H1 (cell line): ENCODE measurements at regions not wholly inside any gene's neighbourhood (a gene's known extent, or its start where the extent isn't known, plus 50 kb on each side); places are given as distances from the start of the nearest gene placed in this dataset.

Experiments used
- CTCF ChIA-PET: fragments of 300-600 bp; sonication (Branson Sonifier 250); formaldehyde crosslinking; loops from one replicate; lab custom pipeline; 2021; ENCODE audit not compliant: partially characterized antibody; lab: Charles Lee
- POLR2A ChIA-PET: fragments of 300-600 bp; sonication (Branson Sonifier 250); formaldehyde crosslinking; loops from one replicate; lab custom pipeline; 2021; ENCODE audit warnings: inconsistent platforms; ENCODE audit not compliant: partially characterized antibody; lab: Charles Lee
- DNase-seq, 2 experiments: peaks; one replicate each; pipeline versions ENCODE4 v3.0.0 to v3.0.0-alpha.2; 2010 to 2022; ENCODE audit warnings: low spot score in 2 of 2, low read depth in 1 of 2, mixed read lengths in 1 of 2
- FAIRE-seq: peaks from 2 replicates; lab custom pipeline; 2011; peaks lifted over from hg19 to GRCh38; lab: Jason Lieb, UNC
- H2AFZ ChIP-seq: 2 replicates; pipeline ENCODE4 v1.8.1; 2012; ENCODE audit warnings: low read length, inconsistent platforms
- H2AK5ac ChIP-seq: 2 replicates; pipeline ENCODE4 v1.6.1; 2013; ENCODE audit warnings: low read depth, low read length
- H2BK120ac ChIP-seq: replicated peaks from 2 replicates; pipeline ENCODE3; 2013; ENCODE audit warnings: low read depth, low read length, inconsistent platforms
- H2BK12ac ChIP-seq: 2 replicates; pipeline ENCODE4 v1.6.1; 2013; ENCODE audit warnings: low read depth, low read length
- H2BK15ac ChIP-seq: 2 replicates; pipeline ENCODE4 v1.6.1; 2013; ENCODE audit warnings: low read length
- H2BK20ac ChIP-seq: 2 replicates; pipeline ENCODE4 v1.6.1; 2013; ENCODE audit warnings: low read length
- H2BK5ac ChIP-seq: 2 replicates; pipeline ENCODE4 v1.6.1; 2013; ENCODE audit warnings: low read depth, low read length
- H3K14ac ChIP-seq: 2 replicates; pipeline ENCODE4 v1.6.1; 2013; ENCODE audit warnings: inconsistent platforms; ENCODE audit not compliant: insufficient read length
- H3K18ac ChIP-seq: 2 replicates; pipeline ENCODE4 v1.6.1; 2013; ENCODE audit warnings: low read length; ENCODE audit errors: extremely low read depth
- H3K23ac ChIP-seq: 2 replicates; pipeline ENCODE4 v1.6.1; 2013; ENCODE audit warnings: inconsistent platforms; ENCODE audit not compliant: insufficient read length
- H3K23me2 ChIP-seq: 2 replicates; pipeline ENCODE4 v1.6.1; 2013; ENCODE audit warnings: low read depth, low read length
- H3K27ac ChIP-seq: 2 replicates; pipeline ENCODE4 v1.6.1; 2011; ENCODE audit warnings: low read depth, low read length, inconsistent platforms
- H3K27me3 ChIP-seq, 4 experiments: replicated peaks in 1 of 4; 1 replicate in 1 of 4; 2 replicates in 3 of 4; pipeline versions ENCODE4 v1.6.1 to v1.8.1; 2011 to 2013; ENCODE audit warnings: low read length in 3 of 4, mild to moderate bottlenecking in 3 of 4, inconsistent platforms in 2 of 4, mixed read lengths in 2 of 4, moderate library complexity in 1 of 4; ENCODE audit not compliant: control insufficient read depth in 3 of 4, insufficient read depth in 3 of 4; ENCODE audit errors: extremely low read depth in 1 of 4
- H3K36me3 ChIP-seq, 4 experiments: 2 replicates each; pipeline versions ENCODE4 v1.6.1 to v1.8.1; 2011 to 2013; ENCODE audit warnings: mild to moderate bottlenecking in 4 of 4, low read length in 3 of 4, moderate library complexity in 2 of 4, control low read depth in 1 of 4, inconsistent platforms in 1 of 4; ENCODE audit not compliant: insufficient read depth in 4 of 4, control insufficient read depth in 2 of 4
- H3K4ac ChIP-seq: replicated peaks from 2 replicates; pipeline ENCODE3; 2013; ENCODE audit warnings: low read length, low read depth, mixed read lengths, inconsistent platforms; ENCODE audit not compliant: insufficient read length
- H3K4me1 ChIP-seq, 4 experiments: replicated peaks in 1 of 4; 1 replicate in 1 of 4; 2 replicates in 3 of 4; pipeline versions ENCODE4 v1.6.1 to v1.8.1; 2011 to 2013; ENCODE audit warnings: low read length in 3 of 4, inconsistent platforms in 2 of 4, mixed read lengths in 1 of 4; ENCODE audit not compliant: insufficient read depth in 4 of 4, control insufficient read depth in 3 of 4
- H3K4me2 ChIP-seq, 2 experiments: 2 replicates each; pipeline versions ENCODE4 v1.6.1 to v1.8.1; 2011 to 2013; ENCODE audit warnings: low read depth in 2 of 2, low read length in 2 of 2, control low read depth in 1 of 2, inconsistent platforms in 1 of 2, mild to moderate bottlenecking in 1 of 2; ENCODE audit not compliant: insufficient read depth in 1 of 2
- H3K4me3 ChIP-seq, 4 experiments: fragments of 200-600, 300-600 bp in 1 of 4; sonication (generic), shearing (Covaris generic), sonication (Bioruptor Twin) in 1 of 4; 2 replicates each; pipeline versions ENCODE4 v1.5.1 to v1.8.1; 2011 to 2016; ENCODE audit warnings: low read length in 4 of 4, low read depth in 3 of 4, control low read depth in 2 of 4, inconsistent platforms in 2 of 4, mild to moderate bottlenecking in 2 of 4, mixed read lengths in 1 of 4, moderate library complexity in 1 of 4; ENCODE audit not compliant: insufficient read depth in 2 of 4; ENCODE audit errors: extremely low read depth in 1 of 4
- H3K56ac ChIP-seq: replicated peaks from 2 replicates; pipeline ENCODE3; 2013; ENCODE audit warnings: low read depth, mild to moderate bottlenecking, mixed read lengths, low read length, inconsistent platforms; ENCODE audit not compliant: insufficient read length
- H3K79me1 ChIP-seq: 2 replicates; pipeline ENCODE4 v1.6.1; 2013; ENCODE audit warnings: low read depth, low read length, control low read depth
- H3K79me2 ChIP-seq, 2 experiments: 2 replicates each; pipeline versions ENCODE4 v1.6.1 to v1.8.1; 2012 to 2013; ENCODE audit warnings: low read length in 2 of 2, mild to moderate bottlenecking in 2 of 2, inconsistent platforms in 1 of 2; ENCODE audit not compliant: insufficient read depth in 2 of 2, control insufficient read depth in 1 of 2
- H3K9ac ChIP-seq, 4 experiments: replicated peaks in 1 of 4; 1 replicate in 1 of 4; 2 replicates in 3 of 4; pipeline versions ENCODE4 v1.6.1 to v1.8.1; 2011 to 2013; ENCODE audit warnings: low read depth in 3 of 4, low read length in 3 of 4, control low read depth in 2 of 4, mild to moderate bottlenecking in 2 of 4, moderate library complexity in 2 of 4, inconsistent platforms in 1 of 4; ENCODE audit errors: extremely low read depth in 1 of 4
- H3K9me3 ChIP-seq, 2 experiments: 2 replicates each; pipeline versions ENCODE4 v1.6.1 to v1.8.1; 2012 to 2013; ENCODE audit warnings: mild to moderate bottlenecking in 2 of 2, moderate library complexity in 2 of 2, control low read depth in 1 of 2, inconsistent platforms in 1 of 2, low read depth in 1 of 2, low read length in 1 of 2, mixed read lengths in 1 of 2; ENCODE audit not compliant: insufficient read depth in 2 of 2
- H4K20me1 ChIP-seq, 2 experiments: replicated peaks in 1 of 2; 2 replicates each; pipeline versions ENCODE3 to v1.8.1; 2011 to 2013; ENCODE audit warnings: inconsistent platforms in 2 of 2, low read length in 2 of 2, mild to moderate bottlenecking in 1 of 2; ENCODE audit not compliant: insufficient read depth in 2 of 2, control insufficient read depth in 1 of 2
- H4K5ac ChIP-seq: 2 replicates; pipeline ENCODE4 v1.6.1; 2013; ENCODE audit warnings: low read length, low read depth, mixed read lengths, inconsistent platforms; ENCODE audit not compliant: insufficient read length
- H4K8ac ChIP-seq: 2 replicates; pipeline ENCODE4 v1.8.0; 2013; ENCODE audit warnings: mild to moderate bottlenecking, moderate library complexity, low read length, inconsistent platforms; ENCODE audit not compliant: insufficient read depth; ENCODE audit errors: extremely low read depth
- H4K91ac ChIP-seq: replicated peaks from 2 replicates; pipeline ENCODE3; 2013; ENCODE audit warnings: low read length, mixed read lengths, inconsistent platforms; ENCODE audit not compliant: insufficient read length
- ASH2L ChIP-seq: fragments of 200-600, 300-600 bp; sonication (generic); IDR thresholded peaks from one replicate; pipeline ENCODE4 v1.7.1; 2017; ENCODE audit warnings: low read length
- BACH1 ChIP-seq: IDR thresholded peaks from 2 replicates; pipeline ENCODE4 v1.6.1; 2012; ENCODE audit warnings: low read length, improper control_type of control experiment
- GTF2F1 ChIP-seq: IDR thresholded peaks from 2 replicates; pipeline ENCODE4 v1.6.1; 2012; ENCODE audit warnings: low read depth, low read length, improper control_type of control experiment, borderline replicate concordance
- HDAC2 ChIP-seq, 2 experiments: fragments of 300-600 bp in 1 of 2; sonication (generic) in 1 of 2; IDR thresholded peaks; 2 replicates each; pipeline ENCODE4 v1.6.1; 2011 to 2012; ENCODE audit warnings: low read depth in 2 of 2, low read length in 2 of 2, mild to moderate bottlenecking in 2 of 2, moderate library complexity in 2 of 2, borderline replicate concordance in 1 of 2, inconsistent platforms in 1 of 2
- NANOG ChIP-seq: IDR thresholded peaks from 2 replicates; pipeline ENCODE4 v1.6.1; 2011; ENCODE audit warnings: low read length, low read depth, mild to moderate bottlenecking, inconsistent platforms; ENCODE audit not compliant: insufficient read depth, poor library complexity, severe bottlenecking
- SP1 ChIP-seq: IDR thresholded peaks from 2 replicates; pipeline ENCODE4 v1.6.1; 2011; ENCODE audit warnings: low read depth, low read length
- SUZ12 ChIP-seq: fragments of 200-600 bp; sonication (generic); IDR thresholded peaks from 2 replicates; pipeline ENCODE4 v1.6.1; 2012; ENCODE audit warnings: mild to moderate bottlenecking, inconsistent platforms, low read length, moderate library complexity, mixed read lengths
- TAF7 ChIP-seq: optimal IDR thresholded peaks from 2 replicates; pipeline ENCODE3; 2011; ENCODE audit warnings: low read depth, mild to moderate bottlenecking, inconsistent platforms, low read length, moderate library complexity, borderline replicate concordance
- TEAD4 ChIP-seq: IDR thresholded peaks from 2 replicates; pipeline ENCODE4 v1.6.1; 2012; ENCODE audit warnings: low read depth, low read length, inconsistent platforms, mixed read lengths
- WGBS, 2 experiments: shearing (Covaris generic) in 1 of 2; methylation state at CpG; one replicate each; pipeline versions ENCODE4 v1.1.6 to v1.1.7; 2013 to 2015; ENCODE audit warnings: low lambda C conversion rate in 2 of 2, mixed read lengths in 2 of 2, inconsistent platforms in 1 of 2, low coverage in 1 of 2, missing lambda C conversion rate in 1 of 2; ENCODE audit not compliant: insufficient replicate concordance in 2 of 2, insufficient coverage in 1 of 2, insufficient read length in 1 of 2; ENCODE audit errors: extremely low coverage in 1 of 2, missing lambda C conversion rate in 1 of 2; 5-methylcytosine and 5-hydroxymethylcytosine counted together
- TF ChIP-seq, protein P1 (sequence below): IDR thresholded peaks from 2 replicates; pipeline ENCODE4 v1.6.1; 2012; ENCODE audit warnings: low read length, inconsistent platforms

DNA sequence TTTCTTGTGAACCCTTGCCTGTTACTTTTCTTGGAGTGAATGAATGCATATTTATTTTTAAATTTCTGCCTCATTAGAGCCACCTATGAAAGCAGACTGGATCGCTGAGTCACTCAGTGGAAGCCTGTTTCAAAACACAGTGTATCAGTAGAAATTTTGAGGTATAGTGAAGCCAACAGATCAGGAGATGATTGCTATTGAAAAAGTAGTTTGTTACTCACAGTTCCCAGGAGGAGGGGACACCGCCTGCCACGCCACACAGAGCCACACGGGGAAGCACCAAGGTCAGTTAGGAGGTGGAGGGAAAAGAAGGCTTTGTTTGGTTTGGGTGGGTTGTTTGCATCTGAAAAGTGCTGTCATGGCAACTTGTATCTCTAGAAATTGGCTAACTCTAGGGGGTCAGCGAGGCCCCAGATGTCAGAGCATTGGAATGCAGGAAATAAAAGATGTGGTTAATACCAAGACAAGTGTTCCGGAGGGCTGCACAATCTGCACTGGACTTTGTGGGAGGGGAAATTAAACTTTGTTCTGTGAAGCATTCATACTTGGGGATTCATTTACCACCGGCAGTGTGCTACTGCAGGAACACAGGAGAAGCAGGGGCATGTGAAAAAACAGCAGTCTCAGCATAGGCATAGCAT, 106.4 kb upstream of the SDK1 start:
- Histone ChIP-seq H3K79me2 (no peaks in the 10 kb centered on the region), H4K91ac (peak overlapping the region; percentile 99), H3K4me3 (peak overlapping the region in 1 of 4 experiments; percentile 38; a peak in 1 of 8 replicates), H4K20me1 (no peaks in the 10 kb centered on the region), H2AK5ac (peak overlapping the region; percentile 99; the same call in 1 of the 2 replicates), H3K9me3 (peaks cover 4 to 8% of the 10 kb centered on the region in 2 experiments; a peak in 2 of 4 replicates), H2BK15ac (0 out of 2 replicates have a peak overlapping the region, but pooled peaks have one; percentile 7), H2AFZ (no peak overlapping the region), H2BK12ac (peak overlapping the region; percentile 84), H3K79me1 (no peaks in the 10 kb centered on the region), H3K4me1 (peaks cover 5 to 20% (median 20%) of the 10 kb centered on the region in 4 experiments; a peak in 6 of 7 replicates), H4K5ac (peak overlapping the region; percentile 94), H3K18ac (peak overlapping the region; percentile 94), H3K23me2 (no peaks in the 10 kb centered on the region; the same call in 1 of the 2 replicates), H3K27ac (peak overlapping the region; percentile 89), H2BK120ac (peak overlapping the region; percentile 96), H2BK20ac (peak overlapping the region; percentile 97), H3K9ac (peak overlapping the region in 3 of 4 experiments; percentile 14 to 52 (median 40); a peak in 5 of 7 replicates), H4K8ac (peak overlapping the region; percentile 58; the same call in 1 of the 2 replicates), H3K27me3 (no peaks in the 10 kb centered on the region), H3K14ac (no peak overlapping the region), H3K23ac (no peak overlapping the region), H3K36me3 (no peaks in the 10 kb centered on the region), H2BK5ac (peak overlapping the region; percentile 98), H3K4ac (peak overlapping the region; percentile 47), H3K56ac (peak overlapping the region; percentile 36), H3K4me2 (peak overlapping the region; percentile 21 to 59; a peak in 3 of 4 replicates)
- FAIRE-seq, result peak; percentile 98
- ChIA-PET POLR2A (no interaction called here), CTCF (interaction anchor here (1.3 to 1.8 kb wide), 2 partner anchors 10 to 105 kb away, joined by 5 to 7 read pairs; no protein-coding TSS in a partner anchor)
- WGBS, 2 experiments, result 19% methylated on average over 7 of the region's 7 CpGs; no CpG with 5 or more reads in 1 of the 2 experiments
- DNase-seq, result peak; percentile 67 to 72
- peak; percentile 14 for TF ChIP-seq ASH2L
- TF ChIP-seq SUZ12, result no peak
- TF ChIP-seq HDAC2 (IDR thresholded peaks at IDR 0.05; ENCODE audit: borderline replicate concordance in 1 of 2, low read depth in 2 of 2, low read length in 2 of 2), result peak; percentile 19 to 73; a peak in 1 of 4 replicates
- TF ChIP-seq NANOG, result no peak
- TF ChIP-seq, protein P1, sequence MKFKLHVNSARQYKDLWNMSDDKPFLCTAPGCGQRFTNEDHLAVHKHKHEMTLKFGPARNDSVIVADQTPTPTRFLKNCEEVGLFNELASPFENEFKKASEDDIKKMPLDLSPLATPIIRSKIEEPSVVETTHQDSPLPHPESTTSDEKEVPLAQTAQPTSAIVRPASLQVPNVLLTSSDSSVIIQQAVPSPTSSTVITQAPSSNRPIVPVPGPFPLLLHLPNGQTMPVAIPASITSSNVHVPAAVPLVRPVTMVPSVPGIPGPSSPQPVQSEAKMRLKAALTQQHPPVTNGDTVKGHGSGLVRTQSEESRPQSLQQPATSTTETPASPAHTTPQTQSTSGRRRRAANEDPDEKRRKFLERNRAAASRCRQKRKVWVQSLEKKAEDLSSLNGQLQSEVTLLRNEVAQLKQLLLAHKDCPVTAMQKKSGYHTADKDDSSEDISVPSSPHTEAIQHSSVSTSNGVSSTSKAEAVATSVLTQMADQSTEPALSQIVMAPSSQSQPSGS, result peak; percentile 80; the same call in 1 of the 2 replicates
- peak; percentile 43; the same call in 1 of the 2 replicates for TF ChIP-seq TEAD4
- TF ChIP-seq GTF2F1, result no peak
- TF ChIP-seq SP1, result peak; percentile 69
- TF ChIP-seq TAF7, result no peak
- TF ChIP-seq BACH1, result peak; percentile 64; the same call in 1 of the 2 replicates
